ENCODE measurements at regions not wholly inside any gene's neighbourhood (a gene's known extent, or its start where the extent isn't known, plus 50 kb on each side); places are given as distances from the start of the nearest gene placed in this dataset.
A peak's percentile ranks its signal among the peaks of the same experiment; 100 is the strongest.

DNA sequence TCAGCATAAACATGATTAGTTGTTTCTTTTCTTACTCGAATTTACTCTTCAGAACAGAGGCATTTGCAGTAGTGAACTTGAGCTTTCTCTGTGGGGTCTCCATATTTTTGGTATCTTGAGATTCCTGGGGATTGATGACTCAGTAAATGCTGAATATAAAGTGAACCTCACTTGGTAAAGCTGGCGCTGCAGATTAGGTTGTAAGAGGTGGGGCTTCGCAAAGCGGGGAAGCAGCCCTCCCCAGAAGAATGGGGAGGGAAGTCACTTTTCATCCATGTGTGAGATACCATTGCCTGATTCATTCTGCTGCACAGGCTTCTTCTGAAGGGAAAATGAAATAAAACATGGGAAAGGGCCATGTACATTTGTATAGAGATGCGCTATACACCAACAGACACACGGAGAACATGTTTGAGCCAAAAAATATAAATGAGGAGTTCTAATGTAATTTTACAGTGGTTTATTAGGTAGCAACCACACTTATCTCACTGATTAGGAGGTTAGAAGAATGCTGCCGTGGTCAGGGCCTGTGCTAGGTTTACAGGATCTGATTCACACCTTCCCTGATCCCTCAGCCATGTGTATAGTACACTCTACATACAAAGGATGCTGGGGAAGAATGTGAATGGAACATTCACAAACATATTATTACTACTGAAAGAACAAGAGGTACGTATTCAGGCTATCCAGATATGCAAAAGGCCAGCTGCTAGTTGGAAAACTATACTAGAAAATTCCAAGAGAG is 63.5 kb downstream of the DNTTIP2 start:
- DNase-seq, result no peak

- DNase-seq, result no peak
Observed at GRCh38 chr1:93814795-93815340, 64.1 kb downstream of the DNTTIP2 start.

DNA sequence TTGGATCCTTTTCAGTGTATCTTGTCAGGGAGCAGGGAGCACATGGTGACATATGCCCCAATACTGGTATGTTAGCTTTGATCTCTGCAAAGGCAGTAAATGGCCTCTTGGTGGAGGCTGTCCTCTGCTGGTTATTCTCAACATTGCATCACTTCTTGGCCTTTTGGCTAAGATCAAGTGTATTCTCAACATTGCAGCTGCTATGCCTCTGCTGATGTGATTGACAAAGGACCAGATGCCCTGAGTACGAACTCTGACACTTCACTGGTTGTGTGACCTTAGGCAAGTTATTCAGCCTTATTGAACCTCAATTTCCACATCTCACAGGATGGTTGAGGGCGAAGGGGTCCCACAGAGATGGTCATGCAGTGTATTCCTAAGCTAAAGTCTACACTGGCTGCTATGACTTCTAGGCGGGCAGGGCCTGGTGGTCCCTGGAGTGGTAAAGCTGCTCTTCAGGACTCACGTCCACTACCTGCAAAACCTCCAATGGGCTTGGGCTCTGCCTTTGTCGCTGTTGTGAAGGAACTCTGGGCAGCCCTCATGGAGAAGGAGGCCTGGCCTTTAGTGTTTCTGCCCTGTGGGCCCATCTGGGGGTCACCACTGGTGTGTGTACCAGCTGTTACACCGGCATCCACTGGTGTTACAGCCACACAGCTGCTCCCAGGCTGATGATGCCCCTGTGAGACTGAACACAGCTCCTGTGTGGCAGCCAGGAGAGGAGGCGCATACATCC is 64.8 kb downstream of the DNTTIP2 start:
- DNase-seq, result peak; percentile 74 to 87

GRCh38 chr1:93813076-93813475 is 65.9 kb downstream of the DNTTIP2 start:
- no peak for DNase-seq

DNA sequence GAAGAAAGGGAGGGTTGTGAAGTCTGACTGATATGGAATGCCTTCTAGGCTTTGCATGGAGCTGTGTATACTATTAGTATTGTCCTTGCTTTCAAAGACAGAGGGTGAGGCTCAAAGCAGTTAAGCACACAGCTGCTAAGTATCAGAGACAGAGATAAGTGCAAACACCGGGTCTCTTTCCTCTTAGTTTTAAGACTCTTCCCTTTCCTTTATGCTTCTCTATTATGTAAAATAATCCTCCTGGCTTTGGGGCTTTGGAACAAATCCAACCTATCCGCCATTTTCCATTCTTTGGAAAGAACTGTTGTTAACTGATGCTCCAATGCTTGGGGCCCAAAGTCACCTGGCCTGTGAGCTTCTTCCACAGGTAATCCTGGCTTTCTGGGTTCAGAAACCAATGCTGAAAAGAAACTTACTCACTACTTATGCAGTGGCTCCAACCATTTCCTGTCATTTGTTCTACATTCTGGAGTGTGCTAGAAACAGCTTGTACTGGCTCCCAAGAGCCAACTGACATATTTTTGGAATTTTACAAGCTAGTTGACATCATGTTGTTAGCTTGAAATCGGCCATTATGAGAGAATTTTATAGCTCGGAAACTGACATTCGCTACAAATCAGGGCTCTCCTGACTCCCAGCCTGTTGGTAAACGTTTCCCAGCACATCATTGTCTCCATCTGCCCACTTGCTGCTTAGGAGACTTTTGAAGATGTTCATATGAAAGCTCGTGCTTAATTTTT is 67.5 kb downstream of the DNTTIP2 start:
- DNase-seq, result no peak

GRCh38 chr1:93810316-93810715 is 68.7 kb downstream of the DNTTIP2 start:
- no peak for DNase-seq

- no peak for DNase-seq
Observed at GRCh38 chr1:93808871-93809270, 70.1 kb downstream of the DNTTIP2 start.

DNA sequence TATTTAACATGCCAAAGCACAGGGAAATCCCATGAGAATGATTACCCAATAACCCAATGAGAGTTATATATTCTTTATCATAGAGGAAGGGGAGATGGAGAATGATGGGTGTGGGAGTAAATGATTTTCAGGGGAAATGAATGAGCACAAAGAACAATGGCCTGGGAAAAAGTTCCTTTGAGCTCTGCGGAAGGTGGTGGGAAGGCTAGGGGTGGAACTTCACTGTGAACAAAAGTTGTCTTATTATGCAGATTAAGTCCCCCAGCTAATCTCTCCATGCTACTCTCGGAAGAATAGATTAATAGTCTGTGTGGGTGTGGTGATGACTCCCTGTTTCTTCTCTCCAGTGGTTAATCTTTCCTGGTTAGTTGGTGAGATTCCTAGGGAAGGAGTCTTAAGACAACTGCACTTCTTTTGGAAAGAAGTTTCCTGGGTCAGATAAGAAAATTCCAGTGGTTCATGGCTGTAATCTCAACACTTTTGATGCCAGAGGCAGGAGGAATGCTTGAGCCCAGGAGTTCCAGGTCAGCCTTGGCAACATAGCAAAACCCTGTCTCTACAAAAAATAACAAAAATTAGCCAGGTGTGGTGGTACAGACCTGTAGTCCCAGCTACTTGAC is 71.6 kb downstream of the DNTTIP2 start:
- DNase-seq, result no peak

DNA sequence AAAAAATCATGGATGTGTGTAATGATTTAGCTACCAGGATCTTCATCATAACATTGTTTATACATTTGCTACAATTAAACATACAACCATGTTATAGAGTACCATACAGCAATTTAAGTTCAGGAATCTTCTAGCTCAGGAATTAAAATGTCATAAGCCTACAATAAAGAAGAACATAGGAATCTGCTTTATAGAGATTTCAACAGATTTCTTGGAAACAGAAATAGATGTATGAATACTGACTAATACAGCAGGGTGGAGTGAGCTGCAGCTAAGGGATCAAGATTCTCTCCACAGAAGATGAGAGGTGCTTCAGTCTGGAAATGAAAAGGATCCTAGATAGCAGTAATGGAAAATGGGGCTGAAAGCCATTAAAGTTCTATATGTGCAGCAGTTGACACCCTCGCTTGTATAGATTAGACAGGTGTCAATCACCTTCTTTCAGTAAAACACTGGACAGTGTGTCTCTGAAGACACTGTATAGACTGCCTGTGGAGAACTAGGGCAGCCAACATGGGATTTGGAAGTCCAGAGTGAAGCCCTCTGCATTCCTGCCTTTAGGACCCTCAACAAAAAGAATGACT is 73.9 kb downstream of the DNTTIP2 start:
- DNase-seq, result no peak

- no peak for DNase-seq
Observed at GRCh38 chr1:93804412-93804811, 74.6 kb downstream of the DNTTIP2 start.

GRCh38 chr1:93801471-93801870 is 77.5 kb downstream of the DNTTIP2 start:
- no peak for DNase-seq

DNA sequence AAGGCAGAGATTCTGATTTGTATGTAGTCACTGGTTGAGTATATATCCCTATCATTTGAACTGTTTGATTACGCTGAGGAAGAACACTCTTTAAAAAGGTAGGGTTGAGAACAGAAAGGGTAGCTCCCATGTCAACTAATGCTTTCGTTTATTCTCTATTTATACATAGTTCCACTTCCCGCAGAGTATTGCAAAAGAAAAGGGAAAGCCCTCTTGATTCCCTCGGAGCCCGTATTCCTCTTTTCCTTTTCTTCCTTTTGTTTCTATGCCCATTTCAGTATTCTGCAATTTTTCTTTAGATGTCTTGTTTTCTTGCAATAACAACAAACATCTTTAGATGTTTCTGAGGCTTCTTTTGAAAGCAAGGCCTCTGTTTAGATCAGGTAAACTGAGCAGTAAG is 78.2 kb downstream of the DNTTIP2 start:
- DNase-seq, result no peak

DNA sequence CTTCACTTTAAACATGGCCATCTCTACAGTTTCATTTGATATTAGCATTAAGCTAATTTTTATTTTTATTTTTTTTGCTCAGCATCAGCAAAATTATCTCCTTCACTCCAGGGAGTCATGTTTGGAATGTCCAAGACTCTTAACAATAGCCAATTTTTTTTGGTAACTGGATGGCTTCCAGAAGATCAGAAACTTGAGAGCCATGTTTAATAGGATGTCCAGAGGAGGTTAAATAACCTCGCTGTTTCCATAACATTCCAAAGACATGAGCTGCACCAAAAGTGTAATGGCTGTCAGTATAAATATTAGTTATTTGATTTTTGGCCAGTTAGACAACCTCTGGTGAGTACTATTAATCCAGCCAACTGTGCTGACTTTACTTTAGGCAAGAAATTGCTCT is 80.7 kb downstream of the DNTTIP2 start:
- DNase-seq, result no peak

DNA sequence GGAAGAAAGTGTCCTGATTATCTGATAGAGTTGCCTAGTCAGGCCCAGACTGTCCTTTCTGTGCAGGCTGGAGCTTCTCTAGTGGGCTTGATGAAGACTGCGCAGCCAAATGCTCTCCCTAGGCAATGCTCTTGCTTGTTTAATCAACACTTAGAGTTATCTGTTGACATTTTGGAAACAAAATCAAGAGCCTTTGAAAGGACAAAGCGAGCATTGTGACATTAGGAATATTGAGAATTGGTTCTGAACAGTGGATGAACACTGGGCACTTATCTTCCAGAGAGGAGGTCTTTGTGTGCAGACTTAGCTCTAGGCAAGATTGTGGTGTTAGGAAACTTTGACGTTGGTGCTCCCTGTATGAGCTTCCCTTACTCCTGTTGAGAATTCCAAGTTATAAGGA is 94.5 kb downstream of the DNTTIP2 start:
- no peak for DNase-seq

DNA sequence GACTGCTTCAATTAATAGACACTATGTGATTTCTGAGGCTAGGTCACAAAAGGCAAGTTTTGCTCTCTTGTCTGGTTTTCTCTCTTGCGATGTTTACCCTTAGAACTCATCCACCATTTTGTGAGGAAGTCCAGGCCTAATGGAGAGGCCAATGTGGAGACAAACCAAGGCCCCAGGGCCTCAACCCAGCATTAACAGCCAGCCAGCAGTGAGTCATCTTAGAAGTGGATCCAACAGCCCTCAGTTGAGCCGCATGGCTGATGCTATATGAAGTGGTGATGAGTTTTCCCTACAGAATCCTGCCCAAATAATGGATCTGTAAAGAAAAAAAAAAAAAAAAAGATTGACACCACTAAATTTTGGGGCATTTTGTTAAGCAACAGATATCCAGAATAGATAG is 95.1 kb downstream of the DNTTIP2 start:
- no peak for DNase-seq

GRCh38 chr1:93779540-93780165 is 98.0 kb upstream of the BCAR3 start:
- peak in 1 of 2 experiments; percentile 47 for DNase-seq

- DNase-seq, result peak; percentile 13 to 56
Observed at GRCh38 chr1:93778457-93778856, 96.8 kb upstream of the BCAR3 start.

- no peak for DNase-seq
Observed at GRCh38 chr1:93777255-93777654, 95.6 kb upstream of the BCAR3 start.

- no peak for DNase-seq
Observed at GRCh38 chr1:93776728-93777127, 95.1 kb upstream of the BCAR3 start.

- peak in 1 of 2 experiments; percentile 8 for DNase-seq
Observed at GRCh38 chr1:93775224-93775623, 93.6 kb upstream of the BCAR3 start.

GRCh38 chr1:93774707-93775106 is 93.1 kb upstream of the BCAR3 start:
- DNase-seq, result no peak

Measured in NCI-H524 (cell line).